Right renal pelvis (tissue), 4 donors: ENCODE measurements at regions not wholly inside any gene's neighbourhood (a gene's known extent, or its start where the extent isn't known, plus 50 kb on each side); places are given as distances from the start of the nearest gene placed in this dataset.
"Not testable (repeated sequence)": the region's sequence is repeated elsewhere in the genome, so short reads cannot be mapped to it uniquely, and the experiment has no call there.

Experiments used
- DNase-seq, 4 donors: peaks; one replicate each; pipeline ENCODE4 v3.0.0-alpha.2; 2013; ENCODE audit warnings: low read depth in 4 of 4, low spot score in 3 of 4, missing footprints in 1 of 4

- DNase-seq: no peak
These were observed 111.7 kb downstream of the RTP5 start for GRCh38 chr2:241981076-241981700.

- DNase-seq: no peak
These were observed 113.4 kb downstream of the RTP5 start for GRCh38 chr2:241982706-241983570.

- DNase-seq: no peak
These were observed 114.2 kb downstream of the RTP5 start for GRCh38 chr2:241983571-241984270.

GRCh38 chr2:241984271-241984655 lies 114.7 kb downstream of the RTP5 start:
- no peak for DNase-seq

- DNase-seq: no peak
These were observed 115.1 kb downstream of the RTP5 start for GRCh38 chr2:241984658-241985057.

- not testable (repeated sequence) for DNase-seq
These were observed 115.8 kb downstream of the RTP5 start for GRCh38 chr2:241985161-241985985.

- DNase-seq: no peak
These were observed 116.4 kb downstream of the RTP5 start for GRCh38 chr2:241985986-241986329.

- DNase-seq: no peak
These were observed 117.5 kb downstream of the RTP5 start for GRCh38 chr2:241986836-241987641.

- DNase-seq: no peak
These were observed 118.2 kb downstream of the RTP5 start for GRCh38 chr2:241987726-241988125.

GRCh38 chr2:241988146-241988545 lies 118.6 kb downstream of the RTP5 start:
- no peak for DNase-seq

GRCh38 chr2:241989074-241989473 lies 119.5 kb downstream of the RTP5 start:
- no peak for DNase-seq

- DNase-seq: no peak
These were observed 120.9 kb downstream of the RTP5 start for GRCh38 chr2:241990466-241990865.

GRCh38 chr2:241991299-241991698 lies 121.8 kb downstream of the RTP5 start:
- DNase-seq: no peak

- DNase-seq: no peak
These were observed 123.2 kb downstream of the RTP5 start for GRCh38 chr2:241992753-241993152.

- DNase-seq: no peak
These were observed 124.0 kb downstream of the RTP5 start for GRCh38 chr2:241993386-241994005.

- no peak for DNase-seq
These were observed 124.6 kb downstream of the RTP5 start for GRCh38 chr2:241994086-241994485.

GRCh38 chr2:241994556-241995213 lies 125.2 kb downstream of the RTP5 start:
- DNase-seq: no peak

GRCh38 chr2:241996100-241996499 lies 126.6 kb downstream of the RTP5 start:
- DNase-seq: no peak

- no peak for DNase-seq
These were observed 127.5 kb downstream of the RTP5 start for GRCh38 chr2:241997017-241997416.
